Parathyroid adenoma (tissue), 2 donors: ENCODE measurements at regions not wholly inside any gene's neighbourhood (a gene's known extent, or its start where the extent isn't known, plus 50 kb on each side); places are given as distances from the start of the nearest gene placed in this dataset.

Experiments
- H2AFZ ChIP-seq: fragments of 300-600 bp; sonication (generic); one replicate; pipeline ENCODE4 v1.7.0; 2017; ENCODE audit warnings: antibody characterized with exemption, mild to moderate bottlenecking
- H3K27ac ChIP-seq: fragments of 300-600 bp; sonication (generic); one replicate; pipeline ENCODE4 v1.7.0; 2017
- H3K27me3 ChIP-seq: fragments of 300-600 bp; sonication (generic); one replicate; pipeline ENCODE4 v1.7.0; 2017; ENCODE audit warnings: low read length; ENCODE audit not compliant: control insufficient read depth, insufficient read depth
- H3K36me3 ChIP-seq: fragments of 300-600 bp; sonication (generic); one replicate; pipeline ENCODE4 v1.7.0; 2017; ENCODE audit warnings: low read length; ENCODE audit not compliant: control insufficient read depth, insufficient read depth
- H3K4me1 ChIP-seq: fragments of 300-600 bp; sonication (generic); one replicate; pipeline ENCODE4 v1.7.0; 2017; ENCODE audit warnings: control low read depth
- H3K4me2 ChIP-seq: fragments of 300-600 bp; sonication (generic); one replicate; pipeline ENCODE4 v1.7.0; 2017; ENCODE audit warnings: low read length
- H3K4me3 ChIP-seq: fragments of 300-600 bp; sonication (generic); one replicate; pipeline ENCODE4 v1.7.0; 2017; ENCODE audit warnings: low read depth, low read length
- H3K79me2 ChIP-seq: fragments of 300-600 bp; sonication (generic); one replicate; pipeline ENCODE4 v1.7.0; 2017; ENCODE audit warnings: control low read depth
- H3K9ac ChIP-seq: fragments of 300-600 bp; sonication (generic); one replicate; pipeline ENCODE4 v1.7.0; 2017; ENCODE audit warnings: mild to moderate bottlenecking
- H3K9me3 ChIP-seq: fragments of 300-600 bp; sonication (generic); one replicate; pipeline ENCODE4 v1.7.0; 2017; ENCODE audit warnings: low read length; ENCODE audit not compliant: control insufficient read depth
- TF ChIP-seq, protein P1 (sequence below): fragments of 300-600 bp; sonication (generic); IDR thresholded peaks from one replicate; pipeline ENCODE4 v1.7.0; 2017; ENCODE audit warnings: antibody characterized with exemption, mild to moderate bottlenecking
- donor health status: primary hyperparathyroidism.

DNA sequence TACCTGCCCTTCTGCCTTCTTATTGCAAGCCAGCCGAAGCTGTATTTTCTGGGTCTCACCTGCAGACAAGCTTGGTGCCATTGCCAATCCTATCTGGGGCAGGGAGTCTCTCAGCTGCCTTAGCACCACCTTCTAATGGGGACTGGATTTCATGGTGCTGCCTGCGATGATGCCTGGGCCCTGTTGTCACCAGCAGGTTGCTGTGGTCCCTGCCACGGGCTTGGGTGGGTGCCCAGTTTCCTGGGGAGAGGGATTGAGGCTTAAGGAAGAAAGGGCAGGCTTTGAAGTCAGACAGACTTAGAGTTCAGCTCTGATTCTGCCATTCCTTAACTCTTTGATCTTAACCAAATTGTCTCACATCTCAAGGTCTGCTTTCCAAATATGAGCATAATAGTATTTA is 87.4 kb upstream of the CD96 start:
- Histone ChIP-seq H3K4me2 (no peak overlapping the region), H3K79me2 (no peaks in the 10 kb centered on the region), H2AFZ (no peak overlapping the region), H3K36me3 (no peaks in the 10 kb centered on the region), H3K27ac (no peak overlapping the region), H3K9me3 (no peaks in the 10 kb centered on the region), H3K4me1 (no peaks in the 10 kb centered on the region), H3K4me3 (no peak overlapping the region), H3K27me3 (no peaks in the 10 kb centered on the region), H3K9ac (no peak overlapping the region)
- TF ChIP-seq, protein P1, sequence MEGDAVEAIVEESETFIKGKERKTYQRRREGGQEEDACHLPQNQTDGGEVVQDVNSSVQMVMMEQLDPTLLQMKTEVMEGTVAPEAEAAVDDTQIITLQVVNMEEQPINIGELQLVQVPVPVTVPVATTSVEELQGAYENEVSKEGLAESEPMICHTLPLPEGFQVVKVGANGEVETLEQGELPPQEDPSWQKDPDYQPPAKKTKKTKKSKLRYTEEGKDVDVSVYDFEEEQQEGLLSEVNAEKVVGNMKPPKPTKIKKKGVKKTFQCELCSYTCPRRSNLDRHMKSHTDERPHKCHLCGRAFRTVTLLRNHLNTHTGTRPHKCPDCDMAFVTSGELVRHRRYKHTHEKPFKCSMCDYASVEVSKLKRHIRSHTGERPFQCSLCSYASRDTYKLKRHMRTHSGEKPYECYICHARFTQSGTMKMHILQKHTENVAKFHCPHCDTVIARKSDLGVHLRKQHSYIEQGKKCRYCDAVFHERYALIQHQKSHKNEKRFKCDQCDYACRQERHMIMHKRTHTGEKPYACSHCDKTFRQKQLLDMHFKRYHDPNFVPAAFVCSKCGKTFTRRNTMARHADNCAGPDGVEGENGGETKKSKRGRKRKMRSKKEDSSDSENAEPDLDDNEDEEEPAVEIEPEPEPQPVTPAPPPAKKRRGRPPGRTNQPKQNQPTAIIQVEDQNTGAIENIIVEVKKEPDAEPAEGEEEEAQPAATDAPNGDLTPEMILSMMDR, result no peak

DNA sequence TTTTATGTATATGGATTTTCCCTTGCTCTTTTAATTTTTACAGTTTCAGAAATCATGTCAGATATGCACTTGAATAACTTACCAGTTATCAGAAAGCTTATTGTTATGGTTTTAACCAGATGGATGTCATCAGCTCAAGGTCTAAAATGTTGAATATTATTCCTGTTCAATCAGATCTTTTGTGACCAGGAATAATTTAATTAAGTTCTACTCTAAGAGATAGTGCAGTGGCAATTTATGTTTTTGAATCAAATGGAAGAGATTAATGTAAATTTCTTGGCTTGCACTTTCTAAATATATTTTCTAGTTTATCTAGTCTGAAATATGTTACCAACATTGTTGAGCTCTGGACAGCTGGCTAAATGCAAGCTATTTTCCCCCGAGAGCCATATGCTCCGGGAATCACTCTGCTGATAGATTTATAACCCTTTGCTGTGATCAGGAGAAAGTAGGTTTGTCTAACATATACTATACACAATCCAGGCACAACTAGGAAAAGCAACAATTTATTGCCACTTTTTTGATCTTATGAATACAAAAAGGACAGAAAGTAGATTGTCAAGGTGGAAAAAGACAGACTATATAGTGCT is 76.8 kb upstream of the CD96 start:
- Histone ChIP-seq H3K4me2 (no peak overlapping the region), H3K9ac (no peak overlapping the region), H3K4me1 (no peaks in the 10 kb centered on the region), H3K9me3 (no peaks in the 10 kb centered on the region), H3K27ac (no peak overlapping the region), H3K27me3 (no peaks in the 10 kb centered on the region), H3K36me3 (no peaks in the 10 kb centered on the region), H3K79me2 (no peaks in the 10 kb centered on the region), H3K4me3 (no peak overlapping the region), H2AFZ (no peak overlapping the region)
- TF ChIP-seq, protein P1, result no peak

DNA sequence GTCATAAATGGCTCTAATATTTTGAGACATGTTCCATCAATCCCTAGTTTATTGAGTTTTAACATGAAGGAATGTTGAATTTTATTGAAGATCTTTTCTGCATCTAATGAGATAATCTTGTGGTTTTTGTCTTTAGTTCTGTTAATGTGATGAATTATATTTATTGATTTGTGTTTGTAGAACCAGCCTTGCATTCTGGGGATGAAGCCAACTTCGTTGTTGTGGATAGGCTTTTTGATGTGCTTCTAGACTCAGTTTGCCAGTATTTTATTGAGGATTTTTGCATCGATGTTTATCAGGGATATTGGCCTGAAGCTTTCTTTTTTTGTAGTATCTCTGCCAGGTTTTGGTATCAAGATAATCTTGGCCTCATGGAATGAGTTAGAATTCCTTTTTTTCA is 72.0 kb upstream of the CD96 start:
- H3K27ac ChIP-seq, result no peak overlapping the region

DNA sequence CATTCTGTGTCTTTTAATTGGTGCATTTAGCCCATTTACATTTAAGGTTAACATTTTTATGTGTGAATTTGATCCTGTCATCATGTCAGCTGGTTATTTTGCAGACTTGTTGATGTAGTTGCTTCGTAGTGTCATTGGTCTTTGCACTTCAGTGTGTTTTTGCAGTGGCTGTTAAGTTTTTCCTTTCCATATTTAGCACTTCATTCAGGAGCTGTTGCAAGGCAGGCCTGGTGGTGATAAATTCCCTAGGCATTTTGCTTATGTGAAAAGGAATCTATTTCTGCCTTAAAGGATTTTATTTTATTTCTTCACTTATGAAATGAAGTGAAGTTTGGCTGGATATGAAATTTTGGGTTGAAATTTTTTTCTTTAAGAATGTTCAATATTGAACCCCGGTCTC is 70.2 kb upstream of the CD96 start:
- Histone ChIP-seq H3K4me3 (no peak overlapping the region), H3K9me3 (no peaks in the 10 kb centered on the region), H3K79me2 (no peaks in the 10 kb centered on the region), H3K27me3 (no peaks in the 10 kb centered on the region), H3K27ac (no peak overlapping the region), H3K4me1 (no peaks in the 10 kb centered on the region), H2AFZ (no peak overlapping the region), H3K4me2 (no peak overlapping the region), H3K36me3 (no peaks in the 10 kb centered on the region), H3K9ac (no peak overlapping the region)
- TF ChIP-seq, protein P1, result no peak

More for the DNA sequence above, 72.0 kb upstream of the CD96 start:
- no peaks in the 10 kb centered on the region for H3K4me1 ChIP-seq
- no peaks in the 10 kb centered on the region for H3K79me2 ChIP-seq
- H3K9me3 ChIP-seq, result no peaks in the 10 kb centered on the region
- no peaks in the 10 kb centered on the region for H3K27me3 ChIP-seq
- H2AFZ ChIP-seq, result no peak overlapping the region
- no peak overlapping the region for H3K4me2 ChIP-seq
- no peak overlapping the region for H3K4me3 ChIP-seq
- TF ChIP-seq, protein P1, result no peak
- H3K9ac ChIP-seq, result no peak overlapping the region
- no peaks in the 10 kb centered on the region for H3K36me3 ChIP-seq

DNA sequence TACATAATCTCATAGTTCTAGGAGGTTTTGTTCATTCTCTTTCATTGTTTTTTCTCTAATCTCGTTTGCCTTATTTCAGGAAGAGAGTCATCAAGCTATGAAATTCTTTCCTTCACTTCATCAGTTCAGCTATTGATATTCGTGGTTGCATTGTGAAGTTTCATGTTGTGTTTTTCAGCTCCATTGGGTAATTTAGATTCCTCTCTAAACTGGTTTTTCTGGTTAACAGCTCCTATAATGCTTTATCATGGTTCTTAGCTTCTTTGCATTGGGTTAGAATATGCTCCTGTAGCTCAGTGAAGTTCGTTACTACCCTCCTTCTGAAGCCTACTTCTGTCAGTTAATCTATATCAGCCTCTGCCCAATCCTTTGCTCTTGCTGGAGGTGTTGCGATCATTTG is 69.4 kb upstream of the CD96 start:
- no peak overlapping the region for H3K9ac ChIP-seq
- H3K4me3 ChIP-seq, result no peak overlapping the region
- no peaks in the 10 kb centered on the region for H3K79me2 ChIP-seq
- H3K4me2 ChIP-seq, result no peak overlapping the region
- TF ChIP-seq, protein P1, result no peak
- H3K4me1 ChIP-seq, result no peaks in the 10 kb centered on the region
- no peaks in the 10 kb centered on the region for H3K36me3 ChIP-seq
- no peak overlapping the region for H2AFZ ChIP-seq
- H3K27me3 ChIP-seq, result no peaks in the 10 kb centered on the region
- H3K9me3 ChIP-seq, result no peaks in the 10 kb centered on the region
- H3K27ac ChIP-seq, result no peak overlapping the region
